Neural cell (in vitro differentiated cells): ENCODE measurements at regions not wholly inside any gene's neighbourhood (a gene's known extent, or its start where the extent isn't known, plus 50 kb on each side); places are given as distances from the start of the nearest gene placed in this dataset.

Experiments
- H2AFZ ChIP-seq: fragments of 200-600, 300-800 bp; sonication (generic), shearing (Covaris generic); 2 replicates; pipeline ENCODE4 v1.6.0; 2014; ENCODE audit warnings: low read depth, mild to moderate bottlenecking, antibody characterized with exemption, low read length, moderate library complexity
- H3F3A ChIP-seq: fragments of 200-600 bp; shearing (Covaris generic); 2 replicates; pipeline ENCODE4 v1.6.1; 2016; ENCODE audit warnings: mild to moderate bottlenecking, moderate library complexity, mixed read lengths, antibody characterized with exemption, low read length; ENCODE audit not compliant: insufficient read depth, poor library complexity, severe bottlenecking
- H3K27ac ChIP-seq: fragments of 200-600, 300-800 bp; sonication (generic), shearing (Covaris generic); 2 replicates; pipeline ENCODE4 v1.5.1; 2014; ENCODE audit warnings: mild to moderate bottlenecking, low read length, moderate library complexity
- H3K27me3 ChIP-seq: fragments of 300-800, 200-600 bp; sonication (generic), shearing (Covaris generic); 2 replicates; pipeline ENCODE4 v1.6.0; 2014; ENCODE audit warnings: mild to moderate bottlenecking, low read depth, low read length, moderate library complexity; ENCODE audit not compliant: insufficient read depth
- H3K36me3 ChIP-seq: fragments of 300-800, 200-600 bp; sonication (generic), shearing (Covaris generic); 2 replicates; pipeline ENCODE4 v1.5.1; 2014; ENCODE audit warnings: mild to moderate bottlenecking, antibody characterized with exemption, low read length, moderate library complexity; ENCODE audit not compliant: insufficient read depth
- H3K4me2 ChIP-seq: fragments of 300-800, 200-600 bp; sonication (generic), shearing (Covaris generic); 2 replicates; pipeline ENCODE4 v1.6.0; 2014; ENCODE audit warnings: mild to moderate bottlenecking, low read length
- H3K4me3 ChIP-seq: fragments of 300-800, 200-600 bp; sonication (generic), shearing (Covaris generic); 2 replicates; pipeline ENCODE4 v1.5.1; 2014; ENCODE audit warnings: mild to moderate bottlenecking, low read length, moderate library complexity
- H3K79me2 ChIP-seq: fragments of 200-600 bp; shearing (Covaris generic); replicated peaks from 2 replicates; pipeline ENCODE4 v1.6.0; 2014; ENCODE audit warnings: mild to moderate bottlenecking, low read length, moderate library complexity; ENCODE audit not compliant: insufficient read depth
- H3K9ac ChIP-seq: fragments of 300-800, 200-600 bp; sonication (generic), shearing (Covaris generic); 2 replicates; pipeline ENCODE4 v1.6.1; 2016; ENCODE audit warnings: mild to moderate bottlenecking, low read length, mixed read lengths
- H3K9me2 ChIP-seq: fragments of 200-600 bp; shearing (Covaris generic); 2 replicates; pipeline ENCODE4 v1.6.1; 2016; ENCODE audit warnings: mild to moderate bottlenecking, low read length, mixed read lengths; ENCODE audit not compliant: insufficient read depth
- H3K9me3 ChIP-seq: fragments of 200-600, 300-800 bp; sonication (generic), shearing (Covaris generic); 2 replicates; pipeline ENCODE4 v1.6.1; 2016; ENCODE audit warnings: mild to moderate bottlenecking, mixed run types, low read length, moderate library complexity, mixed read lengths
- H4K20me1 ChIP-seq: fragments of 200-600 bp; shearing (Covaris generic); 2 replicates; pipeline ENCODE4 v1.6.1; 2016; ENCODE audit warnings: mild to moderate bottlenecking, mixed run types; ENCODE audit not compliant: insufficient read depth
- EP300 ChIP-seq: fragments of 450-650 bp; conservative IDR thresholded peaks from 2 replicates; pipeline ENCODE4 v1.6.1; 2014; ENCODE audit warnings: antibody characterized with exemption, mild to moderate bottlenecking, moderate library complexity; ENCODE audit not compliant: poor library complexity, severe bottlenecking
- EZH2 ChIP-seq: fragments of 200-600, 300-800 bp; shearing (Covaris generic), sonication (generic); IDR thresholded peaks from 2 replicates; pipeline ENCODE4 v1.6.1; 2014; ENCODE audit warnings: antibody characterized with exemption, low read length, borderline replicate concordance, mild to moderate bottlenecking; ENCODE audit not compliant: insufficient read depth, poor library complexity, severe bottlenecking
- MXI1 ChIP-seq: fragments of 450-650 bp; conservative IDR thresholded peaks from 2 replicates; pipeline ENCODE4 v1.6.1; 2014; ENCODE audit warnings: antibody characterized with exemption, mild to moderate bottlenecking; ENCODE audit not compliant: poor library complexity, severe bottlenecking
- POLR2AphosphoS5 ChIP-seq: IDR thresholded peaks from 2 replicates; pipeline ENCODE4 v1.6.1; 2012
- RAD21 ChIP-seq: fragments of 450-650 bp; conservative IDR thresholded peaks from 2 replicates; pipeline ENCODE4 v1.6.1; 2014; ENCODE audit warnings: antibody characterized with exemption, mild to moderate bottlenecking, moderate library complexity
- SMC3 ChIP-seq: fragments of 450-650 bp; conservative IDR thresholded peaks from 2 replicates; pipeline ENCODE4 v1.6.1; 2014; ENCODE audit warnings: antibody characterized with exemption, mild to moderate bottlenecking, moderate library complexity; ENCODE audit not compliant: poor library complexity
- TAF1 ChIP-seq: IDR thresholded peaks from 2 replicates; pipeline ENCODE4 v1.6.1; 2012; ENCODE audit warnings: low read depth
- TF ChIP-seq, protein P1 (sequence below): IDR thresholded peaks from 2 replicates; pipeline ENCODE4 v1.6.1; 2012; ENCODE audit warnings: borderline replicate concordance
- TF ChIP-seq, protein P2 (sequence below): fragments of 450-650 bp; IDR thresholded peaks from 2 replicates; pipeline ENCODE4 v1.5.1; 2014; ENCODE audit warnings: antibody characterized with exemption, mild to moderate bottlenecking, moderate library complexity; ENCODE audit not compliant: poor library complexity, severe bottlenecking

DNA sequence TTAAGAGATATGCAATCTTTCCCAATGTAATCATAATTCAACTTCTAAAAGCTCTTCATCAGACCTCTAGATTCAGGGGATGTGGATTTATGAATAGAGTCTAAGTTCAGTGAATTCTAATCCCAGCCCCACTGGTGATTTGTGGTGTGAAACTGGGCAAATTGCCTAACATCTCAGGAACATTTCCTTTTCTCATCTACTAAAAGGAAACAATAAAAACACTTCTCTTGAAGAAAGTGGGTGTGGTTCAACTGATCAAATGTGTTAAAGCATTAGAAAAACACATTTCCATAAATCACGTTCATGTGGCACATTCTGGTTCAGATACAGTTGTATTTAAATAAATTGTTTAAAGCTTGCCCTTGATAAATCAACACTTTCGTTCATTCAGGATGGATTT, 631.7 kb upstream of the CDH6 start:
- Histone ChIP-seq H3K9ac (no peak overlapping the region), H3K79me2 (no peaks in the 10 kb centered on the region), H3K9me2 (no peaks in the 10 kb centered on the region), H3K9me3 (no peaks in the 10 kb centered on the region), H3K4me2 (no peak overlapping the region), H3K27ac (no peak overlapping the region), H3F3A (no peaks in the 10 kb centered on the region), H3K27me3 (no peaks in the 10 kb centered on the region), H3K36me3 (no peaks in the 10 kb centered on the region), H3K4me3 (no peak overlapping the region), H4K20me1 (no peaks in the 10 kb centered on the region), H2AFZ (no peak overlapping the region)
- TF ChIP-seq EZH2 (no peak), MXI1 (no peak), TAF1 (no peak), RAD21 (no peak), SMC3 (no peak), POLR2AphosphoS5 (no peak), EP300 (no peak)
- TF ChIP-seq, protein P1, sequence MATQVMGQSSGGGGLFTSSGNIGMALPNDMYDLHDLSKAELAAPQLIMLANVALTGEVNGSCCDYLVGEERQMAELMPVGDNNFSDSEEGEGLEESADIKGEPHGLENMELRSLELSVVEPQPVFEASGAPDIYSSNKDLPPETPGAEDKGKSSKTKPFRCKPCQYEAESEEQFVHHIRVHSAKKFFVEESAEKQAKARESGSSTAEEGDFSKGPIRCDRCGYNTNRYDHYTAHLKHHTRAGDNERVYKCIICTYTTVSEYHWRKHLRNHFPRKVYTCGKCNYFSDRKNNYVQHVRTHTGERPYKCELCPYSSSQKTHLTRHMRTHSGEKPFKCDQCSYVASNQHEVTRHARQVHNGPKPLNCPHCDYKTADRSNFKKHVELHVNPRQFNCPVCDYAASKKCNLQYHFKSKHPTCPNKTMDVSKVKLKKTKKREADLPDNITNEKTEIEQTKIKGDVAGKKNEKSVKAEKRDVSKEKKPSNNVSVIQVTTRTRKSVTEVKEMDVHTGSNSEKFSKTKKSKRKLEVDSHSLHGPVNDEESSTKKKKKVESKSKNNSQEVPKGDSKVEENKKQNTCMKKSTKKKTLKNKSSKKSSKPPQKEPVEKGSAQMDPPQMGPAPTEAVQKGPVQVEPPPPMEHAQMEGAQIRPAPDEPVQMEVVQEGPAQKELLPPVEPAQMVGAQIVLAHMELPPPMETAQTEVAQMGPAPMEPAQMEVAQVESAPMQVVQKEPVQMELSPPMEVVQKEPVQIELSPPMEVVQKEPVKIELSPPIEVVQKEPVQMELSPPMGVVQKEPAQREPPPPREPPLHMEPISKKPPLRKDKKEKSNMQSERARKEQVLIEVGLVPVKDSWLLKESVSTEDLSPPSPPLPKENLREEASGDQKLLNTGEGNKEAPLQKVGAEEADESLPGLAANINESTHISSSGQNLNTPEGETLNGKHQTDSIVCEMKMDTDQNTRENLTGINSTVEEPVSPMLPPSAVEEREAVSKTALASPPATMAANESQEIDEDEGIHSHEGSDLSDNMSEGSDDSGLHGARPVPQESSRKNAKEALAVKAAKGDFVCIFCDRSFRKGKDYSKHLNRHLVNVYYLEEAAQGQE = no peak
- TF ChIP-seq, protein P2, sequence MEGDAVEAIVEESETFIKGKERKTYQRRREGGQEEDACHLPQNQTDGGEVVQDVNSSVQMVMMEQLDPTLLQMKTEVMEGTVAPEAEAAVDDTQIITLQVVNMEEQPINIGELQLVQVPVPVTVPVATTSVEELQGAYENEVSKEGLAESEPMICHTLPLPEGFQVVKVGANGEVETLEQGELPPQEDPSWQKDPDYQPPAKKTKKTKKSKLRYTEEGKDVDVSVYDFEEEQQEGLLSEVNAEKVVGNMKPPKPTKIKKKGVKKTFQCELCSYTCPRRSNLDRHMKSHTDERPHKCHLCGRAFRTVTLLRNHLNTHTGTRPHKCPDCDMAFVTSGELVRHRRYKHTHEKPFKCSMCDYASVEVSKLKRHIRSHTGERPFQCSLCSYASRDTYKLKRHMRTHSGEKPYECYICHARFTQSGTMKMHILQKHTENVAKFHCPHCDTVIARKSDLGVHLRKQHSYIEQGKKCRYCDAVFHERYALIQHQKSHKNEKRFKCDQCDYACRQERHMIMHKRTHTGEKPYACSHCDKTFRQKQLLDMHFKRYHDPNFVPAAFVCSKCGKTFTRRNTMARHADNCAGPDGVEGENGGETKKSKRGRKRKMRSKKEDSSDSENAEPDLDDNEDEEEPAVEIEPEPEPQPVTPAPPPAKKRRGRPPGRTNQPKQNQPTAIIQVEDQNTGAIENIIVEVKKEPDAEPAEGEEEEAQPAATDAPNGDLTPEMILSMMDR = no peak

DNA sequence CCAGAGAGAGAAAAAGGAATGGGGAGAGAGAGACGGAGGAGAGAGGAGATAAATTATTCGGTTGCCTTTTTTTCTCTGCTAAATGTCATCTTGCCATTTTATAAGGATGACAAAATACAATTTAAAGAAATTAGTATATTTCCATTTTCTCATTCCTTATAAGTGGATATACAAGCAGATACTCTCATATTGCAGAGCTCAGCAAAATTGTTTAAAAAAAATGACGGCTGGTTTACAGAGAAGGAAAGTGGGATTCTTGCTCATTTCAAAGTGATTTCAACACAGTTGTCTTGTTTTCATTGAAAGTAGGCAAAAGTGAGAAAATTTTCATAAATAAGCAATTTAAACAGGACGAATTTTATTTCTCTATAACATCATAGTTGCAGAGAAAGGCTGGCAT, 641.9 kb upstream of the CDH6 start:
- Histone ChIP-seq H3F3A (no peaks in the 10 kb centered on the region), H3K27ac (no peak overlapping the region), H3K36me3 (no peaks in the 10 kb centered on the region), H2AFZ (no peak overlapping the region), H4K20me1 (no peaks in the 10 kb centered on the region), H3K4me2 (no peak overlapping the region), H3K4me3 (no peak overlapping the region), H3K9ac (no peak overlapping the region), H3K9me3 (no peaks in the 10 kb centered on the region), H3K79me2 (no peaks in the 10 kb centered on the region), H3K9me2 (no peaks in the 10 kb centered on the region), H3K27me3 (no peaks in the 10 kb centered on the region)
- TF ChIP-seq POLR2AphosphoS5 (no peak), SMC3 (no peak), TAF1 (no peak), MXI1 (no peak), EP300 (no peak), RAD21 (no peak), EZH2 (no peak)
- TF ChIP-seq, protein P2 = no peak
- TF ChIP-seq, protein P1 = no peak
